ENCODE measurements at regions not wholly inside any gene's neighbourhood (a gene's known extent, or its start where the extent isn't known, plus 50 kb on each side); places are given as distances from the start of the nearest gene placed in this dataset.

DNA sequence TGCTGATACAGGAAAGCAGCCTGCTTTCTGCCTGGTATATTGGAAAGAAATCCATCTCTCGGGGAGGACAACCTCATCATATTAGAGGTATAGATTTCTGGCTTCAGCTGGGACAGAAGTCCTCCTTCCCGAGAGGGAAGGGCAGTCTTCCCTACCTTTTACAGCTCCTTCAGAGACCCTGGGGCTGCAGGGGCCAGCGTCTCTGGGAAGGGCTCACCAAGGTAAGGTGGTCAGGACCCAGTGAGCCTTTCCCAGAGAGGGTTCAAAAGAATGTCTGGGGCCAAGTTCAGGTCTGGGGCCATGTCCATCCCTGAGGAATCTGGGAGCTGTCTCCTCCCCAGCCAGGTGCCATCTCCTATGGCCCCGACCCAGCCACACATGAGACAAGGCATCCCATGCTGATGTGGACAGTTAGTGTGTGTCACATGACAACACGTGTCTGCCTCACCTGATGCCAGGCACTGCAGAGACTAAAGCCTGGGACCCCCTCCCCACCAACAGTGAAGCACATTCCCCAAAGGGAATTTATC, 136.4 kb downstream of the URI1 start:
- intact Hi-C loops (cut with DNase I) = no loop called here
- peak in 2 of 42 donors; percentile 6 to 8 for DNase-seq

DNA sequence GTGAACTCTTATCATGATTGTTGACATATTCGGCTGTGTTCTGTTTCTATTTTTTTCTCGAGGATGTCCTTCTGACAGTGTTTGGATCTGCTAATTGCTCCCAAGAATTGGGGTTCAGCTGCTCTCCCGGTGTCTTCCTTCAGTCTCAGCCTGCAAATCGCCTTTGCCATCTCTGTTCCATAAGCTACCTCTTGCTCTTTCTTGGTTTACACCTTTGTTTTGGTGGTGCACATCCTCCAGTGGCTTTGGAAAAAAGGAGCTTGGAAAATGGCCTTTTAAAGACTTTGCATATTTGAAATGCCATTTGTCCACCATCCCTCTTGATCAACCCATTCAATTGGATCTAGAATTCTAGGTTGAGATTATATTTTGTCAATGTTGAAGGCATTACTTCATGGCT, 137.2 kb downstream of the URI1 start:
- intact Hi-C loops (cut with DNase I) = no loop called here
- no peak for DNase-seq

DNA sequence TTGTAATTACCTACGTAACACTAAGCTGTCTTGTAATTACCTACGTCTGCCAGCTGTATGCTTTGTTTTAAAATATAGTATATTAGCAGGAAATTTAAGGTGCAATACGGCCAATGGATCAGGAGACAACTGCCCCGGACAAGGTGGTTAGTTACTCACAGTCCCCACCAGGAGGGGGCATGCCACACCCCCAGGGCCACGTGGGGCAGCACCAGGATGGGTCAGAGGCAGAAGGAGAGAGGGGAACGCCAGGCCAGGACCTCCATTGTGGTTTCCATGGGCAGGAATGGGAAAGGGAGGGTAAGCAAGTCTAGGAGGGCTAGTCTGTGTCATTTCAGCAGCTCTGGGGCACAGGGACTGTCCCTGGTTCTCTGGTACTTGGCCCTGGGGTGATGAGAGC, 140.1 kb downstream of the URI1 start:
- intact Hi-C loops (cut with DNase I) = no loop called here
- DNase-seq = no peak

DNA sequence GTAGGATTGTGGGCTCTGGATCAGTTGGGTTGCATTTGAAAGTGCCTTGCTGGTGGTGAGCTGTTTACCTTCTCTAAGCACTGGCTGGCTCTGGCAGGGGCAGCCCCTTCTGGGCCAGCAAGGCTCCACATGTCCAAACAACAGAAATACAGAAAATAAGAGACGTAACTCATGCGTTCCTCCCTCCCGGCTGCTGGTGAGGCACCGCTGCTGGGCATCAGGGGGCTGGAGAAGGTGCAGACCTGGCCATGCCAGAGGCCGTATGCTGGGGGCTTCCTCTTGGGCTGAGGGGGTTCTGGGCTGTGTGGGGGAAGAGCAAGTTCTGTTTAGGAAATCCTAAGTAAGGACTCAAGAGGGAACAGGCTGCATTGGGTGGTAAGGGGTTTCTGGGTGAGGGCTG, 140.6 kb downstream of the URI1 start:
- intact Hi-C loops (cut with DNase I) = no loop called here
- no peak for DNase-seq

DNA sequence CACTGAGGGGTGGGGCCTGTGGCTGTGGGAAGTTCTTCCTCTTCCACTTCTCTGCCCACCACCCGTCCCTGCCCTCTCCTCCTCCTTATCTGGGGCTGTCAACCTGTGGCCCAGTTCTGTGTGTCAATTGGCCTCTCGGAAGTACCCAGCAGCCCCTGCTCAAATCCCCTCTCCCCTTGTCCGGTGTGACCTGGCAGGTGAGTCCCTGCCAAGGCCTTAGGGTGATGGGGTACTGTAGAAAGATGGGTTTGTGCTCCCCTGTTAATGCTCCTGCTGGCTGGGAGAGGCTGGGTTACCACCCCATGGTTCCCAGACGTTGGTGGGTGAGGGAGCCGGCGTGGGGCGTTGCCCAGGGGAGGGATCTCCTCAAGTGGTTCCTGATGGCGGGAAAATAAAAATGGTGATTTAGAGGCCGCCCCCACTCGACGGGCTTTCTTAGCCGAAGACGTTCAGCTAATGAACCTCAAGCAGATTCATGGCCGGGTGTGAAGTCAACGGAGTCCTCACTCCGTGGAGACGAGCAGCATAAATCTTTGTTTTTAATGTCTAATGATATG, 141.2 kb downstream of the URI1 start:
- intact Hi-C loops (cut with DNase I) = no loop called here
- DNase-seq = no peak

DNA sequence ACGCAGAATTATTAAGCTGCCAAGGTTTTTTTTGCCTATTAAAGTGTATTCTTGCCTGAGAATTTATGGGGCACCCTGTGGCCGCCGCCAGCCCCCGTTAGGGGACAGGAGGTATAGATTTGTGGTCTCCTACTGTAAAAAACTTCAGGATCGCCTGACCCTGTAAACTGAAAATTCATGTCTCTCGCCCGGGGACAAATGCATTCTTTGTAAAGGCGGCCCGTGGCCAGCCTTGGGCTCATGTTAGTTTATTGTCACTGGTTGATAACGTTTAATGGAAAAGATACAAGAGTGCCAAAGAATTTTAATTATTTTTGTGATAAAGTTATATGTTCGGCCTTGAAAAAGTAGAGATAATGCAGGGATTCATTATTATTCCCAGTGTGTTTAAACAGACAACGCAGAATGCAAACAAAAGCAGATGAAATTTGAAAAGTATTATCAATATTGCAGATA, 141.7 kb downstream of the URI1 start:
- DNase-seq = no peak
- intact Hi-C loops (cut with DNase I) = no loop called here

DNA sequence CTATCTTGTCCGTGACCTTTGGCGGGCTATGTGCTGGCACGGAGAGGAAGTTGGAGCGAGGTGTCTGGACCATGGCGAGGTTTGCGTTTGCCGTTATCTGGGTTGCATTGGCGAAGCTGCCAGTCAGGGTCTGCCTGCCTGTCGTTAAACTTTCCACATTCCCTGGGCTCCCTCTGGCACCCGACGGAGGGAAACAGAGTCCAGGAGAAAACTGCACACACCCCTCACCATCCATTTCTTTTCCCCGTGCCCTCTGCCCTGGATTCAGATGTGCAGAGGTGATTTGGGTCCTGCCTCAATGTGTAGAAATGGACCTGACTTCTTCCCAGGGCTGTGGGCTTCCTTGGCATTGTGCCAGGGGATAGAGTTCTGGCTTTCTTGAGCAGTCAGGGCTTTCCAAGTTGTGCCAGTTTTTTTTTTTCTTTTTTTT, 142.4 kb downstream of the URI1 start:
- DNase-seq = no peak

DNA sequence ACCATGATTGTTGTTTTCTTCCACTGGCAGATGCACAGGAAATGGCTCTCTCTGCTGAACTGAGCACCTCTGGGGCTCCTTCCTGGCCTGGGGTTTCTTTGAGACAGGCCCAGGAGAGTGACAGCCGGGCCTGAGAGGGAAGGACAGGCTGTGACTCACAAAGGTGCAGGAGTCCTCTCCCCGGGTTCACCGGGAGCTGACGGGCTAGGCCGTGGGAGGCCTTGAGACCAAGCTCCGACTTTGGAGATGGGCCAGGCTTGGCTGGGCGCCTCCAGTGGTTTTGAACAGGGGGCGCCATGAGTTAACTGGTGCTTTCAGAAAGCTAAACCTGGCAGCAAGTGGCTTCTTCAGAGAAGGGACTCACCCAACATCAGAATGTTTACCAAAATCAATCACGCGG, 143.4 kb downstream of the URI1 start:
- DNase-seq = peak in 17 of 42 donors; percentile 20 to 61 (median 29)

More for the DNA sequence above, 142.4 kb downstream of the URI1 start:
- intact Hi-C loops (cut with DNase I) = no loop called here

DNA sequence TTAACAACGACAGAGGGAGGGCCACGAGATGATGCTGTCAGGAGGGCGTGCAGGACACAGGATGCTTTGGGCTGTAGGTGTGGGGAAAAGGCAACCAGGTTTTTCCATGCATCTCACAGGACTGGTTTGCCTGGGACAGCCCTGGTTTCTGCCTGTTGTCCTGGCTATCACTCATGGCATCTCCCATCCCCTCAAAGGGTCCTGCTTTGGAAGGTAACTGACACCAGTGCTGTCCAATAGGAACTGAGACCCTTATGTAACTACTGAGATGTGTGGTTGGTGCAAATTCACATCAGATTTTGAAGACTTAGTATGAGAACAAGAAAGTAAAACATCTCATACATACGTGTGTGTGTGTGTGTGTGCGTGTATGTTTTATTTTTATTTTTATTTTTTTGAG, 144.2 kb downstream of the URI1 start:
- no peak for DNase-seq
- intact Hi-C loops (cut with DNase I) = no loop called here

More for the DNA sequence above, 143.4 kb downstream of the URI1 start:
- intact Hi-C loops (cut with DNase I) = no loop called here

DNA sequence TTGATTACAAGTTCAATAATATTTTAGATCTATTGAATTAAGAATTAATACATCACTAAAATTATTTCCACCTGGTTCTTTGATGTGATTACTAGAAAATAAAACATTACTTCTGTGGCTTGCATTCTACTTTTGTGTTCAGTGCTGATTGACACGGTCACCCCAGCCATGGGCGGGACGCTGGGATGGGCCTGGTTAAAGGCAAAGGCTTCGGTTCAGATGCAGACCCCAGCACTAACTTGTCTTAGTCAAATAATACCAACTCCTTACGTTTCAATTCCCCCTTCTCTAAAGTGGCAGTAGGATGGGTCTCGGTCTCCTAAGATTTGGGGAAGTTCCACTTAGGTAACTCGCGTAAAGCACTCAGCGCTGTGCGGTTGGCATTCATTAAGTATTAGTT, 144.9 kb downstream of the URI1 start:
- DNase-seq = no peak
- intact Hi-C loops (cut with DNase I) = no loop called here

DNA sequence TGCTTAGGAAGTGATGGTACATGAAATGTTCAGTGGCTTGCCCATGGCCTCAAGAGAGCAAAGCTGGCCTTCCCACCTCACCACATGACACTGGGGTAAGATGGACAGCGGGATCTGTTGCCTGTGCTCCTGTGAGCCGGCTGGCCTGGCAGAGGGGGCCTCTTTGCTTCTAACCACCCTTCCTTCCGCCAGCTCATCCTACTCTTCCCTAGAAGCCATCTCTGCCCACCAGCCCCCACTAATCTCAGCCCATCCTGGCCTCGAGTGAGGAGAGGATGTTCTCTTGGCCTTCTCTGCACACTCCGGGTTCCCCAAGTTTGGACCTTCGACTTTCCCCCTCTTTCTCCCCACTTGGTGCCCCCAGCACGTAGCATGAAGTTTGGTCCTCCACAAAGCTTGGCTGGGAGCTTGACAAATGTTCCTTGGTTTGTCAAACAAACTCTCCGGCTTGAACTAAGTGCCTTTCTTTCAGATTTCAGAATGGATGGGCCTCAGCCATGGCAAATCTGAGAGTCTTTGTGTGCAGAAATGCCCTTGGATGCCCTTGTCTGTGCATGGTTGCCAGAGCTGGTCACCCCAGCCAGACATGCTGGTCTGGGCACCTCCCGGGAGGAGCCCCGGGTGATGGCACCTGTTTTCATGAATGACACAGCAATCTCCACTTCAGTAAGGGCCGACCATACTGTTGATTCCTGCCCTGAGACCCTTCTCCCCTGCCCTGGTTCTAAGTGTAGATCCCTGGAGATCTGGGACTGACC, 145.5 kb downstream of the URI1 start:
- intact Hi-C loops (cut with DNase I) = no loop called here
- DNase-seq = peak in 6 of 42 donors; percentile 21 to 58 (median 36)

DNA sequence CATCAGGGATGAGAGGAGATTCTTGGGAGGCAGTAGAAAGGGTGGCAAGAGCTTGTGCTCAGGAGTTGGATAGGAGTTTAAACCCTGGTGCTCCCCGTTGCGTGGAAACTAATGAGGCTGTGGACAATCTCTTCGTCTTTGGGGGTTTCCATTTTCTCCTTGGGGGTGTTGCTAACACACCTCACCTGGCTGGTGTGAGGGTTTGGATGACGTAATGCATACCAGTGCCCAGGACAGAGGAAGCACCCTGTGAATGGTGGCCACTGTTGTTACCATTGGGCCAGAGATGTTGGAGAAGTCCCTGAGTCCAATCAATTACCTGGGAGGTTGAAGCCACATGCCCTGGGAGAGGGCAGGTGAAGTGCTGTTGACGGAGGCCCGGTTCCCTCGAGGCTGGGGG, 146.5 kb downstream of the URI1 start:
- intact Hi-C loops (cut with DNase I) = no loop called here
- no peak for DNase-seq

DNA sequence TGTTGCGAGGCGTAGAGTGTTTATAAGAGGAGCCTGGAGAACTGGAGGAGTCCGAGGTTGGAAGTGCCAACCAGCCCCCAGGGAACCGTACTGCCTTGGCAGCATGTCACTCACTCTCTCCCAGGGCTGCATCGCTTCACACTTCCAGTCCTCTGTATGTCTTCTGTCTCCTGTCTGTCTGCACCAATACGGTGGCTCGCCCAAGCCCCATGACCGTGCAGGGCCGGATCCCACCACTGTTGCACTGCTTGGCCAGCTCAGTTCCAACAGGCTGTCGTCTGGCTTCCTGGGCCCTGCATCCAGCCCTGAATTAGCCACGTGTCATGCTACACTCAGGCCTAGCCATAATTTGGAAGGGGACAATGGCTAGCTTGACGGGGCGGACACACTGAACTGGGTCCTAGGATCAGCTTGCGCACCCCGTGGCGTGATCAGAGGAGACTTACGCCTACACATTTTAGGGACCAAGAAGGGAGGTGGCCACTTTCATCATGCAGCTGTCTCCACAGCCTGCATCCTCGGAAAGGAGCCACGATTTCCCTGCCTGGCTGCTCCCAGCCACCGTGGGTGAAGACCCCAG, 147.1 kb downstream of the URI1 start:
- no peak for DNase-seq
- intact Hi-C loops (cut with DNase I) = no loop called here

DNA sequence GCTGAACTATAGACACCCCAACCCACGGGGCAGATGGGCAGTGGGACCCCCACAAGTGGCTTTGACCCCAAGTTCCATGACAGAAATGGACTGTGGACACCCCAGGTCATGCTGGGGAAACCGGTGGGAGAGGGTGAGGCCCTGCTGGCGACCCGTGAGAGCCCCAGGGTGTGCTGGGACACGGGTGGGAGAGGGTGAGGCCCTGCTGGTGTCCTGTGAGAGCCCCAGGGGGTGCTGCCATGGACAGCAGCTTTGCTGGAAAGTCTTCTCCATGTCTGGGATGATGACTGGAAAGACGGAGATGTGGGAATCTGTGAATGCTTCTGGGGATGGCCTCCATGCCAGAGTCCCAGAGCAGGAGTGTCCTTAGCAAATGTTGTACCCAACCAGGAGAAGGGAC, 148.4 kb downstream of the URI1 start:
- intact Hi-C loops (cut with DNase I) = no loop called here
- DNase-seq = no peak

DNA sequence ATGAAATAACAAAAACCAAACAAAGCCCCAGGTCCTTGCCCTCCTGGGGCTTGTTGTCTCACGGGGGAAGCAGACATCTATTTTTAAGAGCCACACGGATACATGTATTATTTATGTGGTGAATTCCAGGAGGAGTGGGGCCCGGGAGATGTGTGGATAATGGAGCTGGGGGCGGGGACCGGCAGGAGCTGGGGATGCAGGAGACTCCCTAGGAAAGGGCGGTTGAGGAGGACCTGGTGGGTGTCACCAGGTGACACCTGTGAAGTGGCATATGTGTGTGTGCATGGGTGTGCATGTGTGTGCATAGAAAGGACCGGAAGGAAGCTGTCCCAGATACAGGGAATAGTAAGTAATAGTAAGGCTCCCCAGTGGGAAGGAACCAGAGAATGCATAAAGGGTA, 148.9 kb downstream of the URI1 start:
- DNase-seq = no peak
- intact Hi-C loops (cut with DNase I) = no loop called here

DNA sequence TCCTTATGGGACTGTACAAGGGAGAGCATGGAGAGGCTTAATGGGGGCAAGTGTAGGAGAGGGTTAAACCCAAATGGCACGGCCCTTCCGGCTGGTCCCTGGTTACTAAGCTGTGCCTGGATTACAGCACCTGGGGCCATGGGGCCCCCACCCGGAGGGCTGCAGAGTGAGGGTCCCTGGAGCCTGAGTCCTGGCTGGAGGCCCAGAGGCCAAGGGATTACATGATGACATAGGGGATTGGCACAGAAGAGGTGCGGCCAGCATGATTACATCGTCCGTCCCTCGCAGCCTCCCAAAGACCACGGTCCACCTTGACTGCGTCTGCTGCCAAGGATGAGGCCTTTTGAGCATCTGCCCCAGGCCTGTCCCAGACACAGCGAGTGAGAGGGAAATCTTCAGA, 149.4 kb downstream of the URI1 start:
- intact Hi-C loops (cut with DNase I) = no loop called here
- no peak for DNase-seq

DNA sequence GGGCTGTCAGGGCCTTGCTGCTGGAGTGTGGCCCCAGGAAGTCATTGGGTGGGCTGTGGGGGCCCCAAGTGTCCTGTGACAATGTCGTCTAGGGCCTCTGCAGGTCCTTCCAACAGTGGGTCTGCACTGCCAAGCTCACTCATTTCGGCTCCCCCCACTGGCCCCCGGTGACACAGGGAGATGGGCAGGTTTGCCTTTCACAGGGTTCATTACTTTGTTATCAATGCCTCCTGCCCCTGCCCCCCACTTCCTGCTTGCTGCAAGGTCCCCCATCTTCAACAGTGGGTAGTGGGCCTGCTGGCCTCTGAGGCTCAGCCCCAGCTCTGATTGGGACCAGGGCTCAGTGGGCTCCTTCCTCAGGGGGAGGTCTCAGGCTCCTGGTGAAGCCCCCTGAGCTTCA, 149.8 kb downstream of the URI1 start:
- no peak for DNase-seq
- intact Hi-C loops (cut with DNase I) = no loop called here

DNA sequence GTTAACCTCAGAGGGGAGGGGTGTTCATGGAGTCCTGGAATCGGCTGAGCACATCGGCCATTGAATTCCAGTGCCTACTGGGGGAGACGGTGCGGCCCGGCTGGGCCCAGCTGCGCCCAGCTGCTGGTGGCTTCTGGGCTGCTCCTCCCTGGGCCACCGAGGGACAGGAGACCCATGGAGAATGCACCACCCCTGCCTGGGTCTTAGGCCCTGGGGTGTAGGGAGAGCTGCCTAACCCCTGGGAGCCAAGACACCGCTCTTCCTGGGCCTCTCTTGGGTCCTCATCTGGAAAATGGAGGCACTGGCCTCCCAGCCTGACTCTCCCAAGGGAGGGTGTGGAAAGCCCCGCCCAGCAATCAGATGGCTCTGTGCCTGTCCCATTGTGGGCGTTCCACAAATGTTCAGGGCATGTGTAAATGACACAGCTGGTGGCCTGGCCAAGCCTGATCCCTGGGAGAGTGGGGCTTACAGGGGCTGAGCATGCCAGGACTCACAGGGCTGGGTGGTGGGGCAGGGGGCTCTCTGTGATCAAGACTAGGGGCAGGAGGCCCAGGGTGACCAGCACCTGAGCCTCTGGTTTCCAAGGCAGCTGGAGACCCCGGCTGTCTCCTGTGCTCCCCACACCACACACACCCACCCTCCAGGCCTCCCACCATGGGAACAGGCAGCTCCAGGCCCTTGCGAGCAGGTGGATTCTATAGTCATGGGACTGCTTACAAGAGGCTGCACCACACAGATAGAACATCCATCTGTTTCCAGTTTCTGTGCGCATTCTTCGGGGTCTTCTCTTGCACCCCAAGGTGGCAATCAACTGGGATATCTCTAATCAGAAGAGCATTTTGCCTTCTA, 150.9 kb downstream of the URI1 start:
- no peak for DNase-seq
- intact Hi-C loops (cut with DNase I) = no loop called here

DNA sequence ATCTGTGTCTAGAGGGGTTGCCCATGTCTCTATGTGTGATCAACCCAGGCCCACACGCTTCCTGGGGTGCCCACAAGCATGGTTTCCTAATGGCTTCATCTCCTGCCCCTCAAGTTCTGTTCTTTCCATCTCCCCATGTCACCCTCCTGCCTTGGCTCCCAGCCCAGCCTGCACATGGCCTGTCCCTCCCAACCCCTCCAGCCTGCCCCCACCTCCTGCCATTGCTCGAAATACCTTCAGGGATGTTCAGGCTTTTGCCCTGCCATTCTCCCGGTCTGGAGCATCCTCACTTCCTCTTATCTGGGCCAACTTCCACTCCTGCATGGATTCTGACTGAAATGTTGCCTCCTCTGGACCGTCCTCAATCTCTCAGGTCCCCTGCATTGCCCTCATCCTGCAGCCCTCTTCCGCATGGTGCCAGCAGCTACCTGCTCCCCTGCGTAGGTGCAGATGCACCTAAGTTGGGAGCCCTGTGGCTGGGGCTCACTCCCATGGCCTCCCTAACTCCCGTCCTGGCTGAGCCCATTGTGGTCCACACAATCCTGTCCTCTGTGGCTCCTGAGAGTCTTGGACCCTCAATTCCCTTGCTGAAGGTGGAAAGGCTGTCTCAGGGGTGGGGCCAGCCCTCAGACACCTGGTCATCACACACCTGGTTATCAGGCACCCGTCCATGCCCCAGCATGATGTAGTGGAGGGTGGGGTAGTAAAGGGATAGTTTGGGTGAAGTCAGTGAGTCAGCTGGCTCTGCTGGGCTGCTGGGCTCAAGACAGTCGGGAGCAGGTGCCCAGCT, 152.1 kb downstream of the URI1 start:
- DNase-seq = no peak
- intact Hi-C loops (cut with DNase I) = no loop called here
